Myocyte (in vitro differentiated cells): ENCODE measurements at regions not wholly inside any gene's neighbourhood (a gene's known extent, or its start where the extent isn't known, plus 50 kb on each side); places are given as distances from the start of the nearest gene placed in this dataset.
A peak's percentile ranks its signal among the peaks of the same experiment; 100 is the strongest.

ENCODE experiments used
- DNase-seq: peaks from one replicate; pipeline ENCODE4 v3.0.0-alpha.2; 2012; ENCODE audit warnings: low read depth

DNA sequence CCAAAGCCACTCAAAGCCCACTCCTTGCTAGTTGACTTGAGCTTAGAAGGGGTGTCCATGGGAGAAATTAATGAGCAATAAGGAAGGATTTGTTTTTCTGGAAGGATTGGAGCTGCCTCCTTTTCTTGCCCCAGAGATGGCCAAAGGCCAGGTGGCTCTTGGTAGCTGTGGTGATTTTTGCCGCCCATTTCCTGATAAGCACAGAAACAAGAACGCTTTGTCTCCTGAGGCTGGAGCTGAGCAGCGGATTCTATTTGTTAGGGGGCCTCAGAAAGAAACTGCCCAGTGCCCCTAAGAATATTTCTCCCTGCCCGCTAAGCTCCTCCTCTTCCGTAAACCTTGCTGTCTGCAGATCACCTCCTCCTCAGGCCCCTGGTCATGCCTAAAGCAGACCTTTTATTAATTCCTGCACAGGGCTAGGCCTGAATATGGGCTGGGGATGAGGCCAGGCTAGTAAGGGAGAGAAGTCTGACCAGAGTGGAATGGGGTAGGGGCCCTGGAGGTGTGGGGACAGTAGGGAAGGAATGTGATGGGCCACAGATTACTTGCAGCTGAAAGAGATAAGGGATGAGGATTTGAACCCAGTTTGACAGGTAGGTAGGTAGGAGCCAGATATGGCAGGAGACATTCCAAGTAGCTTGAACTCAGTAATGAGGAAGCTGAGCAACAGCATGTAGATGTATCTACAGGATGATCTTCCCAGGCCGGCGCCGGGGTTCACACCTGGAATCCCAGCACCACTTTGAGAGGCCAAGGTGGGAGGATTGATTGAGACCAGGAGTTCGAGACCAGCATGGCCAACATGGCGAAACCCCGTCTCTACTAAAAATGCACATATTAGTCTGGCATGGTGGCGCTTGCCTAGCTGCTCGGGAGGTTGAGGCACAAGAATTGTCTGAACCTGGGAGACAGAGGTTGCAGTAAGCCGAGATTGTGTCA is 71.2 kb upstream of the NAA20 start:
- no peak for DNase-seq

DNA sequence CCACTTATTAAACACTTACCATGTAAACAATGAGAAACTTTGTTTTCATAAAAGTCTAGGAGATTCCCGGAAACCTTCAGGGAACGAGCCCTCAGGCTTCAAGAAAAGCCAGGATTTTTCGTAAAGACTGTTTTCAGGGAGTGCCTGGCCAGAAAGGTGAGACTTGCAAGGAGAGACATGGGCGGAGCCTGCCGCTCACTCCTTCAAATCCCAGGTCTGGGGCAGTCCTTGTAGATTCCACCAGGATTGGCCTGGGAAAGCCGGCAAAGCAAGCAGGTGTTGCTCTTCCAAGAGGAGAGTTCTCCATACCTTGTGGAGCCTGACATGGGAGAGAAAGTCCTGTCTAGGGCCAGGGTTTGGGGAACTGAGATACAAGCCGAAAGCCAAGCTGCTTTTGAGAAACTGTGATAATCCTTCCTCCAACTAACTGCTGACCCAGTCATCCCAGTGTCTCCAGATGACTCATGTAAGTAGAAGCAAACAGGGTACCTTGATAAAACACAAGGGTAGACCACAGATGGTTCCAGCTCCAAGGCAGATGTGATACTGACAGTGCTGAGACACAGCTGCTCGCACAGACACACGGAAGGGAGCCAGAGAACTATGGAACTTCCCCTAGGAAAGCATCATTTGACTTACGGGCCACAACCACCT is 69.4 kb upstream of the NAA20 start:
- DNase-seq: peak; percentile 54

- DNase-seq: no peak
These were observed 67.8 kb upstream of the NAA20 start for GRCh38 chr20:19949195-19949867.

DNA sequence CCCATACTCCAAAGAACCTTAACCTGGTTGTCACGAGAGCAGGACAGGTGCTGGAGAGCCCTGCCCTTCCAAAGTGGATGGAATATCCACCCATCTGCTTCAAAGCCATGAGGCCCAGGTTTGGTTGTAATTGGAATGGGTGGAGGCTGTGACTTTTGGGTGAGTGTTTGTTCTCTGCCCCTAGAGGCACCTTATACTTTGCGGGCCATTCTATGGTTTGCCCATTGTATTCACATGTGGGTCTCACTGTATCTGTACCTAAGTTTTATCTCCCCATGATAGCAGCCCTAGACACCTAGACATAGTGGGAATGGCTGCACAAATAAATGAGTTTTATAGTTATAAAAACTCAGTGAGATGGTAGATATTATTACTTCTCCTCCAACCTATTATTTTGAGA is 67.1 kb upstream of the NAA20 start:
- no peak for DNase-seq

GRCh38 chr20:19952392-19952791 is 64.8 kb upstream of the NAA20 start:
- no peak for DNase-seq

DNA sequence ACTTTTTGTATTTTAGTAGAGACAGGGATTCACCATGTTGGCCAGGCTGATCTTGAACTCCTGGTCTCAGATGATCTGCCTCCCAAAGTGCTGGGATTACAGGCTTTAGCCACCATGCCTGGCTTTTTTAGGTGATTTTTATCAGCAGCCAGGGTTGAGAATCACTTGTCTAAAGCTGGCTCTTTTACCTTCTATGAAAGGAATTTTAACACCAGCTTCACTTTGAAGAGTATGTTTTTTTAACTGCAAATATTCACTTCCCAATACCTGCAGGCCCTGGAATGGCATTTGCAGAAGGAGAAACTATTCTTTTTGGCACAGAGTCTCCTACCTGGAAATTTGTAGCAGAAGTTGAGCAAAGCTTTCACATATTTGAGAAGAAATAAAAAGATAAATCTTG is 63.6 kb upstream of the NAA20 start:
- DNase-seq: no peak

GRCh38 chr20:19956976-19957375 is 60.2 kb upstream of the NAA20 start:
- no peak for DNase-seq

GRCh38 chr20:19958219-19958618 is 58.9 kb upstream of the NAA20 start:
- no peak for DNase-seq

DNA sequence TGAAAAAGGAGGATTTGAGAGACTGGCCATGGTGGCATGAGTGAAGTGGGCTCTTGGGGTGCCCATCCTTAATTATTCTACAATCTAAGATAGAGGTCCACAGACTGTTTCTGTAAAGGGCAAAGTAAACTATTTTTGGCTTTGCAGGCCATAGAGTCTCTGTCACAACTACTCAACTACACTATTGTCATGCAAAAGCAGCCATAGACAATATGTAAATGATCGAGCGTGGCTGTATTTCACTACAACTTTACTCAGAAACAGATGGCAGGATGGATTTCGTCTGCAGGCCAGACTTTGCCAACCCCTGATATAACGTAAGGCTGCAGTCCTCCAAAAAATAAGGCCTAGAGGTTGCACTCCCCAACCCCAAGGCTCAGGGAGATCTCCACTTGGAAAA is 58.2 kb upstream of the NAA20 start:
- no peak for DNase-seq

DNA sequence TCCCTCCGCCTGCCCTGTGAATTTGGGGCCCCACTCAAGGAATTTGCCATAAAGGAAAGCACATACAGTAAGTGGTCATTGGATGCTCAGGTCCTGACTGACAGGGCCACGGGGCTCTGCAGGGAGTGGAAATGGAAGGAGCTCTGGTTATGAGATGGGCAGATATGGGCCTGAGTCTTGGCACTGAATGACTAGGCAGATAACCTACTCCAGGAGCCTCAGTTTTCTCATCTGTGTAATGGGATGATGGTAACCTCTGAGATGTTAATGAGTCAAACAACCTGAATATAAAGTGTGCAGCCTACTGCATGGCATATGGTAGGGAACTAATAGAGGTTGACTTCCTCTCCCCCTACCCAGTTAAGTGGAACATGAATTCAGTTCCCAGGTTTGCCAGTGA is 56.4 kb upstream of the NAA20 start:
- no peak for DNase-seq

DNA sequence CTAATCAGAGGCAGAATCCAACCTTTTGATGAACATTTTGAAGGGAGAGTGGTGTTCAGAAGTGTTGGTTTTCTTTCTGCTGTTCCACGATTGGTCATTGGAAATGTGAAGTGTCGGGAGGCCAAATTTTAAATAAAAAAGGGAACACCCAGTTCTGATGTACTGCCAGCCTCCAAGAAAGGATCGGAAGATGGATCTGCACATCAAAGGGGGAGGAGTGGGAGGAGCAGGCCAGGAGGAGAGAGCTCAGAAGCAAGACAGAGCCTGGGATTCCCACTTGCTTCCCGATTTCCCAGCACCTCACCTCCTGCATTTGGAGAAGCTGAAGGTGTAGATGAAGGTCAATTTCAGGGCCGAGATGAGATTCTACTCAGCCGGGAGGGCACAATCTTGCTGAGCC is 55.9 kb upstream of the NAA20 start:
- no peak for DNase-seq

DNA sequence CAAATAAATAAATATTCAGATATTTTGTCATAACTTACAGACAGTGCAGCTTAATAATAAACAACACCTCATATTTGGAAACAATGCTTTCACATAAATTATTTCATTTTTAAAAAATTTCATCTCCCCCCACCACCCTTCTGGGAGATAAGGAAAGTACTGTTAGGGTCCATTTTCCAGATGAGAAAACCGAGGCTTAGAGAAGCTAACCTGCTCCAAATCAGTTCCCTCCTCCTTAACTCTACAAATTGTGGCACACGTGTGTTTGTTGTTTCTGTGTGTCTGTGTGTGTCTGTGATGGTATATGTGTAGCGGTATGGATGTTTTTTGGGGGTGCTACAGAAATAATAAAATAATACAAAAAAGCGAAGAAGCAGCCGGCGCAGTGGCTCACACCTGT is 54.2 kb upstream of the NAA20 start:
- no peak for DNase-seq

DNA sequence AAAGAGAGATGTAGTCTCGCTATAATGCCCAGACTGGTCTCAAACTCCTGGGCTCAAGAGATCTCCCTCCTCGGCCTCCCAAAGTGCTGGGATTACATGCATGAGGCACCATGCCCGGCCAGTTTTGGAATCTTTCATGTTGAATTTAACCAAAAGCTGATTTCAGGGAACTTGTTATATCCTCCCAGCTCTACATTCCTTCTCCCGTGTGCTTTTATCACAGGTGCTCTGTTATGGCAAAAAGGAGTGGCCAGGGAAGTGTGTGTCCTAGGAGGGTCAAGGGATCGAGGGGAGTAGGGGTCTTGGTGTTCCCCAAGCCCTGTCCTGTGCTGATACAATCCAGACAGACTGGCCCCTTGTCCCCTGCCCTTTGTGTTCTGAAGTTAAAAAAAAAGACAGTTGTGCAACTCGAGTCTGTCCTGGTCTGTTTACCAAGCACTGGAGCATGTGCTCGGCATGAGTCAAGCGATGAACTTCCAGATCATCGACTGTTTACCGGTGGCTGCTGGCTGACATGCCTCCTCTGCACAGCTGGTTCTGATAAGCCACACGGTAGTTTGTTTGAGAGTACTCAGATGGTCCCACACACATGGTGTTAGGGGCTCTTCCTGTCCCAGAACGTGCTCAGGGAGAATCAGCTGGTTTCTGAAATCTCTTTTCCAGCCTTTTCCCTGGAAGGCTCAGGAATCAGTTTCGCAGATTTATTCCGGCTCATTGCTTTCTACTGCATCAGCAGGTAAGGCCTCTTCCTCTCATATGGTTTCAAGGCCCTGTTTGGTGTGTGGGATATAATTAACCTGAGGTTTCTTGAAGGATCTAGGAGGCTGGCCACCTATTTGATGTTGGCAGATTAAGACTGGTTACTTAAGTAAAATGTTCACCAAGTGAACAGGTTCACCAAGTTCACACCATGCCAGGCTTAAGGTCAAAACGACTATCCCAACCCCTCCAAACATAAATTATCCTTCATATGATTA is 52.6 kb upstream of the NAA20 start:
- DNase-seq: peak; percentile 69

DNA sequence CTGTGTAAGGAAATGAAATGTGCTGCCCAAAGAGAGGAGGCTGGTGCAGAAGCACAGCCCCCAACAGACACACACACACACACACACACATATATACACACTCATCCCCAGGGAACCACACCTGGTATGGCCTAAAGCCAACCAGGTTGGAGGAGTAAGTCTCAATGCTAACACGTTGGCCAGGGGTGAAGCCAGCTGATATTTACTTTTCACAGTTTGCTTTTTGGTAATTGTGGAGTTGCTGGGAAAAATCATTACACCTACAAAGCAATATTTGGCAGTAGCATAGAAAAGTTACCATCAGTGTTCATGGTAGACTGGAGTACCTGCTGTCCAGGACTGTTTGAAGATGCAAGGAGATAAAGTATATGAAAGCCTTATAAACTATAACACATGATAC is 50.3 kb upstream of the NAA20 start:
- no peak for DNase-seq
